H9 (cell line): ENCODE measurements at regions not wholly inside any gene's neighbourhood (a gene's known extent, or its start where the extent isn't known, plus 50 kb on each side); places are given as distances from the start of the nearest gene placed in this dataset.

Source experiments
- DNase-seq: peaks from one replicate; pipeline ENCODE4 v3.0.0-alpha.2; 2017
- H2AFZ ChIP-seq: one replicate; pipeline ENCODE4 v1.6.1; 2013; ENCODE audit warnings: mild to moderate bottlenecking, low read length, control low read depth, moderate library complexity
- H2AK5ac ChIP-seq: 2 replicates; pipeline ENCODE4 v1.6.1; 2013; ENCODE audit warnings: low read length, control low read depth, mixed read lengths; ENCODE audit not compliant: insufficient read length
- H2BK120ac ChIP-seq: one replicate; pipeline ENCODE4 v1.6.1; 2013; ENCODE audit warnings: low read depth, mild to moderate bottlenecking, low read length, control low read depth, inconsistent platforms; ENCODE audit not compliant: poor library complexity, severe bottlenecking
- H2BK12ac ChIP-seq: 2 replicates; pipeline ENCODE4 v1.6.1; 2013; ENCODE audit warnings: low read length, control low read depth, mixed read lengths, low read depth; ENCODE audit not compliant: insufficient read length
- H2BK15ac ChIP-seq: 2 replicates; pipeline ENCODE4 v1.6.1; 2013; ENCODE audit warnings: low read depth, low read length, control low read depth
- H2BK20ac ChIP-seq: one replicate; pipeline ENCODE4 v1.6.1; 2013; ENCODE audit warnings: low read depth, mild to moderate bottlenecking, low read length, control low read depth, inconsistent platforms; ENCODE audit not compliant: poor library complexity, severe bottlenecking
- H2BK5ac ChIP-seq: 2 replicates; pipeline ENCODE4 v1.6.1; 2013; ENCODE audit warnings: low read length, control low read depth, mixed read lengths; ENCODE audit not compliant: insufficient read length
- H3K14ac ChIP-seq: 2 replicates; pipeline ENCODE4 v1.6.1; 2013; ENCODE audit warnings: low read length, control low read depth; ENCODE audit not compliant: insufficient read depth
- H3K18ac ChIP-seq: 2 replicates; pipeline ENCODE4 v1.6.1; 2013; ENCODE audit warnings: low read depth, mild to moderate bottlenecking, mixed read lengths, low read length, control low read depth; ENCODE audit not compliant: insufficient read length
- H3K23ac ChIP-seq: 2 replicates; pipeline ENCODE4 v1.6.1; 2013; ENCODE audit warnings: low read length, control low read depth, mixed read lengths, low read depth; ENCODE audit not compliant: insufficient read length
- H3K23me2 ChIP-seq: 2 replicates; pipeline ENCODE4 v1.6.1; 2013; ENCODE audit warnings: low read depth, mild to moderate bottlenecking, mixed read lengths, low read length, control low read depth; ENCODE audit not compliant: insufficient read length, poor library complexity, severe bottlenecking
- H3K27ac ChIP-seq: 2 replicates; pipeline ENCODE4 v1.5.1; 2013; ENCODE audit warnings: low read length, control low read depth, mixed read lengths, low read depth; ENCODE audit not compliant: insufficient read length
- H3K27me3 ChIP-seq: 2 replicates; pipeline ENCODE4 v1.6.1; 2013; ENCODE audit warnings: low read length, control low read depth, inconsistent platforms; ENCODE audit not compliant: insufficient read depth
- H3K4ac ChIP-seq: 2 replicates; pipeline ENCODE4 v1.6.1; 2013; ENCODE audit warnings: low read depth, mild to moderate bottlenecking, control low read depth, inconsistent platforms, low read length, moderate library complexity
- H3K4me1 ChIP-seq: 2 replicates; pipeline ENCODE4 v1.6.1; 2013; ENCODE audit warnings: low read length, control low read depth, inconsistent platforms; ENCODE audit not compliant: insufficient read depth
- H3K4me2 ChIP-seq: 2 replicates; pipeline ENCODE4 v1.6.1; 2013; ENCODE audit warnings: low read length, control low read depth, mixed read lengths; ENCODE audit not compliant: insufficient read length, insufficient read depth
- H3K56ac ChIP-seq: 2 replicates; pipeline ENCODE4 v1.6.1; 2013; ENCODE audit warnings: low read depth, mild to moderate bottlenecking, mixed read lengths, low read length, control low read depth; ENCODE audit not compliant: insufficient read length
- H3K79me1 ChIP-seq: 2 replicates; pipeline ENCODE4 v1.6.1; 2013; ENCODE audit warnings: low read depth, mild to moderate bottlenecking, moderate library complexity, low read length, control low read depth, inconsistent platforms; ENCODE audit not compliant: insufficient read depth, poor library complexity, severe bottlenecking
- H3K79me2 ChIP-seq: 2 replicates; pipeline ENCODE4 v1.6.1; 2013; ENCODE audit warnings: low read length, control low read depth, inconsistent platforms; ENCODE audit not compliant: insufficient read depth
- H3K9ac ChIP-seq: 2 replicates; pipeline ENCODE4 v1.6.1; 2013; ENCODE audit warnings: low read length, control low read depth, mixed read lengths; ENCODE audit not compliant: insufficient read length; ENCODE audit errors: extremely low read depth
- H3K9me3 ChIP-seq: one replicate; pipeline ENCODE4 v1.6.1; 2013; ENCODE audit warnings: low read depth, low read length, inconsistent platforms; ENCODE audit not compliant: control insufficient read depth
- H3T11ph ChIP-seq: one replicate; pipeline ENCODE4 v1.6.1; 2013; ENCODE audit warnings: mild to moderate bottlenecking, low read length, control low read depth, inconsistent platforms
- H4K20me1 ChIP-seq: one replicate; pipeline ENCODE4 v1.6.1; 2013; ENCODE audit not compliant: control insufficient read depth, insufficient read length, insufficient read depth
- H4K5ac ChIP-seq: 2 replicates; pipeline ENCODE4 v1.6.1; 2013; ENCODE audit warnings: low read depth, mild to moderate bottlenecking, mixed read lengths, low read length, control low read depth; ENCODE audit not compliant: insufficient read length
- H4K8ac ChIP-seq: replicated peaks from 2 replicates; pipeline ENCODE4 v1.6.1; 2013; ENCODE audit warnings: low read length, control low read depth, mixed read lengths, low read depth; ENCODE audit not compliant: insufficient read length
- H4K91ac ChIP-seq: 2 replicates; pipeline ENCODE4 v1.6.1; 2013; ENCODE audit warnings: low read depth, mild to moderate bottlenecking, moderate library complexity, mixed read lengths, low read length, control low read depth; ENCODE audit not compliant: insufficient read length
- H3K27ac Mint-ChIP-seq, 3 experiments: 2 replicates in 2 of 3; 3 replicates in 1 of 3; pipeline ENCODE4 v1.8.0; 2020 to 2021; ENCODE audit warnings: mixed read lengths in 3 of 3, mild to moderate bottlenecking in 1 of 3, moderate library complexity in 1 of 3
- H3K27me3 Mint-ChIP-seq: 2 replicates; pipeline ENCODE4 v1.8.0; 2021; ENCODE audit warnings: low read depth, mild to moderate bottlenecking, moderate library complexity, mixed read lengths
- H3K36me3 Mint-ChIP-seq, 3 experiments: 2 replicates in 2 of 3; 3 replicates in 1 of 3; pipeline ENCODE4 v1.8.0; 2020 to 2021; ENCODE audit warnings: low read depth in 3 of 3, mixed read lengths in 3 of 3; ENCODE audit not compliant: insufficient read depth in 1 of 3
- H3K4me1 Mint-ChIP-seq, 2 experiments: 2 replicates each; pipeline ENCODE4 v1.8.0; 2020; ENCODE audit warnings: mixed read lengths in 2 of 2
- H3K4me3 Mint-ChIP-seq, 2 experiments: 2 replicates in 1 of 2; 3 replicates in 1 of 2; pipeline ENCODE4 v1.8.0; 2020 to 2021; ENCODE audit warnings: mild to moderate bottlenecking in 2 of 2, mixed read lengths in 2 of 2, moderate library complexity in 1 of 2
- H3K9me3 Mint-ChIP-seq, 2 experiments: 2 replicates in 1 of 2; 3 replicates in 1 of 2; pipeline ENCODE4 v1.8.0; 2020; ENCODE audit warnings: mild to moderate bottlenecking in 2 of 2, mixed read lengths in 2 of 2, moderate library complexity in 1 of 2
- TF ChIP-seq, protein P1 (sequence below): fragments of 200-600 bp; sonication (generic); conservative IDR thresholded peaks from 3 replicates; pipeline ENCODE4 v1.8.0; 2021; ENCODE audit warnings: antibody characterized with exemption, mild to moderate bottlenecking

DNA sequence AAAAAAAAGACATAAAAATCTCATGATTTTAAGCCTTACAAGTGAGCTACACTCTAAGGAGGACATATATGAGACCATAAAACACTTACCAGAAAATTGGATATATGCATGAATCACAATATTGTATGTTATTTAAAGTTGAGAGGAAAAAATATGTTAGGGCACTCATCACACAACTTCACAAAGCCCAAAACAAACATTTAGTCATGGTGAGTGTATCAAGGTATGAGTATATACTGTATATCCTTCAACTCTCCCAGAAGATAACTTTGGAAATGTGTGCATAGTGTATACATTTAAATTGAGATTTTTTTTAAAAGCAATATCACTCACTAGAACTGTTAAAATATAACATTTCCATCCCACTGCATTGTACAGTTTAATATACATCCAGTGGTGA lies 259.3 kb downstream of the SRGAP2C start:
- H2BK120ac ChIP-seq = no peak overlapping the region
- H3K4me1 ChIP-seq = no peaks in the 10 kb centered on the region
- no peak overlapping the region for H2BK15ac ChIP-seq
- H3K23ac ChIP-seq = no peak overlapping the region
- no peaks in the 10 kb centered on the region for H3K27me3 ChIP-seq
- no peak overlapping the region for H4K91ac ChIP-seq
- H3K36me3 Mint-ChIP-seq = no peaks in the 10 kb centered on the region
- no peak overlapping the region for H3K56ac ChIP-seq
- no peaks in the 10 kb centered on the region for H3K79me2 ChIP-seq
- no peak overlapping the region for H2BK5ac ChIP-seq
- no peaks in the 10 kb centered on the region for H3K9me3 ChIP-seq
- no peak overlapping the region for H4K5ac ChIP-seq
- H2AFZ ChIP-seq = no peak overlapping the region
- H2BK20ac ChIP-seq = no peak overlapping the region
- no peaks in the 10 kb centered on the region for H3K23me2 ChIP-seq
- no peaks in the 10 kb centered on the region for H4K20me1 ChIP-seq
- no peaks in the 10 kb centered on the region for H3K79me1 ChIP-seq
- no peaks in the 10 kb centered on the region for H3K9me3 Mint-ChIP-seq
- H4K8ac ChIP-seq = no peak overlapping the region
- H3K27ac Mint-ChIP-seq = no peak overlapping the region
- no peak overlapping the region for H3K27ac ChIP-seq
- H2BK12ac ChIP-seq = no peak overlapping the region
- no peak overlapping the region for H3K4me2 ChIP-seq
- no peak overlapping the region for H3K9ac ChIP-seq
- no peak overlapping the region for H2AK5ac ChIP-seq
- no peaks in the 10 kb centered on the region for H3K27me3 Mint-ChIP-seq
- TF ChIP-seq, protein P1, sequence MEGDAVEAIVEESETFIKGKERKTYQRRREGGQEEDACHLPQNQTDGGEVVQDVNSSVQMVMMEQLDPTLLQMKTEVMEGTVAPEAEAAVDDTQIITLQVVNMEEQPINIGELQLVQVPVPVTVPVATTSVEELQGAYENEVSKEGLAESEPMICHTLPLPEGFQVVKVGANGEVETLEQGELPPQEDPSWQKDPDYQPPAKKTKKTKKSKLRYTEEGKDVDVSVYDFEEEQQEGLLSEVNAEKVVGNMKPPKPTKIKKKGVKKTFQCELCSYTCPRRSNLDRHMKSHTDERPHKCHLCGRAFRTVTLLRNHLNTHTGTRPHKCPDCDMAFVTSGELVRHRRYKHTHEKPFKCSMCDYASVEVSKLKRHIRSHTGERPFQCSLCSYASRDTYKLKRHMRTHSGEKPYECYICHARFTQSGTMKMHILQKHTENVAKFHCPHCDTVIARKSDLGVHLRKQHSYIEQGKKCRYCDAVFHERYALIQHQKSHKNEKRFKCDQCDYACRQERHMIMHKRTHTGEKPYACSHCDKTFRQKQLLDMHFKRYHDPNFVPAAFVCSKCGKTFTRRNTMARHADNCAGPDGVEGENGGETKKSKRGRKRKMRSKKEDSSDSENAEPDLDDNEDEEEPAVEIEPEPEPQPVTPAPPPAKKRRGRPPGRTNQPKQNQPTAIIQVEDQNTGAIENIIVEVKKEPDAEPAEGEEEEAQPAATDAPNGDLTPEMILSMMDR = no peak
- no peak for DNase-seq
- no peak overlapping the region for H3K4ac ChIP-seq
- no peak overlapping the region for H3K18ac ChIP-seq
- peaks cover 0 to 7% of the 10 kb centered on the region in 2 experiments; a peak in 2 of 4 replicates for H3K4me1 Mint-ChIP-seq
- no peak overlapping the region for H3K4me3 Mint-ChIP-seq
- no peak overlapping the region for H3K14ac ChIP-seq
- no peak overlapping the region for H3T11ph ChIP-seq
